Hematopoietic multipotent progenitor cell (in vitro differentiated cells): ENCODE measurements at regions not wholly inside any gene's neighbourhood (a gene's known extent, or its start where the extent isn't known, plus 50 kb on each side); places are given as distances from the start of the nearest gene placed in this dataset.
"Not testable (repeated sequence)": the region's sequence is repeated elsewhere in the genome, so short reads cannot be mapped to it uniquely, and the experiment has no call there.

ENCODE experiments used
- DNase-seq, 3 donors: peaks; one replicate each; pipeline ENCODE4 v3.0.0-alpha.2; 2011 to 2015; ENCODE audit warnings: low read depth in 2 of 3, low spot score in 2 of 3

DNA sequence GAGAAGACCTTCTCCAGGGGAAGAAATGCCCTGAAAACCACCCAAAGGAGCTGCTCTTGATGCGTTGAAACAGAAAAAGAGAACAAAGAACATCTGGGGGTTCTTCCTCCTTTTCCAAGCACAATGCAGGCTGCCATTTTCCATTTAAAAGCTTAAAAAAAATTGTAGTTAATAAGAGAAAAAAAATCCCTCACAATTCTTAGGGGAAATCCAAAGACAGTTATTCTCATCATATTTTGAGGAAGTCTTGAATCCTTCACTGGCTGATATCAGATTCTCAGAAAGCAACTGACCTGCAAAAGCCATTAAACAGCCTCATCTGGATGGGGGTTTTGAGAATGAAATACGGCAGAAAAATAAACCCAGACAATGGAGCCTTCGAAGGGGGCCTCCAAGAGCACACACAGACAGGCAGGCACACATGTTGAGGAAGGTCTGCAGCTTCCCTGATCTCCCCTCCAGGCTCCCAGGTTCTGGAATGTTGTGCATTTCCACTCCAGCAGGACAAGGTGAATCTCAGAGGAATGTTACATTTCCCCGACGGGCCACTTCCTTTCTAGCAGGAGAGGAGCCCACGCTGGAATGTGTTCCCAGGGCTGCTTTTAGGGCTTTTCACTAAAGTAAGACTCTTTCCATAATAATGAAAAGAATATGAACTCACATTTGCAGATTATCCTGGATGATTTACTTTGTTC is 159.4 kb upstream of the S1PR3 start:
- DNase-seq: peak in 2 of 3 donors; percentile 22 to 47

DNA sequence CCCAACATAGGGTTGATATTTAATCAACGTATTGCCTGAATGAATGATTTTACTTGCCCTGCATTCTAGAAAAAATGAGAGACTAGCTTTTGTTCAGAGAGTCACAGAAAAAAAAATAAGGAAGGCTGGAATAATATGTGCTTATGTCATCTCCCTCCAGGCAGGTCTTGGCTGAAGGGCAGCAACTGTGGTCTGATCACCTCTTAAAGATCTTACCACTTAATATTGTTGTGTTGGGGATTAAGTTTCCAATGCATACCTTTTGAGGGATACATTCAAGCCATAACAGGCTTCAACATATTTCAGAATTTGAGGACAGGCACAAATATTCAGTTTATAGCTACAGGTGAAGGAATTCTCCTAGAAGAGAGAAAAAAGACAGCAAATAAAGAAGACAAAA is 157.3 kb upstream of the S1PR3 start:
- no peak for DNase-seq

DNA sequence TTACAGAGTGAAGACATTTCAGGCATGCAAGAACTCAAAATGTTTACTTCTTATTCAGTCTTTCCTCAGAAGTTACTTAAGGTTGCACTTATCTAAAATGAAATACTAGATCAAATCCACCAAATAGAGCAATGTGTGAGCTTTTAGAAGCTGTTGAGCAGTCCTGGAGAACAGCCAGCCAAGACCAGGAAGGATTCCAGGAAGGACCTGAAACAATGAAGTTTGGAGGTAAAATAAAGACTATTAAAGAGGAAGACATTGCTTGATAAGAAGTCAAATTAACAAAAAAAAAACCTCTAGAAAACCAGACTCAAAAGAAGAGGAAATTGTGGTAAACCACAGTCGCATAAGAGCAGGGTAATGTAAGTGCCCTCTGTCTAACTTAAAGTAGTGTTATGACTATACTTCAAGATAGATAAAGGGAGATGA is 156.2 kb upstream of the S1PR3 start:
- DNase-seq: peak; percentile 18 to 88 (median 75)

DNA sequence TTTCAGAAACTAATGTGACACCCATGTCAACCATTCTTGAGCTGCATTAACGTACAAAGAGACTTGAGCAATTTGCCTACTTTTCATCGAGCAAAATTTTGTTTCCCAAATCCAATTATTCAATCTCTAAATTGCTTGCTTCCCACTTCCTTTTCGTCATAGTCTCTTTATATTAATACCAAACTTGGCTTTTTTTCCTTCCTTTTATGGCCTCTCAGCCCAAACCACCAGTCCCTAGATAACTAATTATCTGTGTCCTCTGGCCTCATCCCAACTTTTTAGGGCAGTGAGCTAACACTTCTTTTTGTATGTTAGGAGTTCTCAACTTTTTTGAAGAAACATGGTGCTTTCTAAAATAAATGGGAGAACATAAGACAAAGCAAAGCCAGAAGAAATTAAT is 155.5 kb upstream of the S1PR3 start:
- no peak for DNase-seq

DNA sequence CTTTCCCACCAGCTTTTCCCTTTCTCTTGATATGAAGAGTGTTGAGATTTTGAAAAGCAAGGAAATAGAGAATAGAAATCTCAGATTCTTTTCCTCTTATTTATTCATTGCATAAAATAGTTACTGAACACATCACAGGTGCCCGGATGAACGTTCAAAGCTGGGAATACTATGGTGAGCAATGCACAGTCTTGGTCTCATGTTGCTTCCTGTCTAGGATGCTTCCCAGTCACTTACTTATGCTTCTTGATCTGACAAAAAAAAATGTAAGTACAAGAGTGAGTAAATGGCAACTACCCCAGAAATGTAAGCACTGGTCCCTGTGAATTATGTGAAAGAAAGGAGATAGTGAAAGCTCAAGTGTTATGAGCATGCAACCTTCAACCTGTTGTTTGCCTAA is 153.5 kb upstream of the S1PR3 start:
- DNase-seq: no peak

DNA sequence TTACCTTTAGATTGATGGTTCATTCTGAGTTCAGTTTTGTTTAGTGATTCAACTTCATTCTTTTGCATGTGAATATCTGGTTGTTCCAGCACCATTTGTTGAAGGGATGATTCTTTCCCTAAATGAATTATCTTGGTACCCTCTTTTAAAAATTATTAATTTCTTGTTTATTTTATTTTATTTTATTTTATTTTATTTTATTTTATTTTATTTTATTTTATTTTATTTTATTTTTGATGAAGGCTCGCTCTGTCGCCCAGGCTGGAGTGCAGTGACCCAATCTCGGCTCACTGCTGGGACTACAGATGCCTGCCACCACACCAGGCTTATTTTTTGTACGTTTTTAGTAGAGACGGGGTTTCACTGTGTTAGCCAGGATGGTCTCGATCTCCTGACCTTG is 141.4 kb upstream of the S1PR3 start:
- DNase-seq: not testable (repeated sequence)

DNA sequence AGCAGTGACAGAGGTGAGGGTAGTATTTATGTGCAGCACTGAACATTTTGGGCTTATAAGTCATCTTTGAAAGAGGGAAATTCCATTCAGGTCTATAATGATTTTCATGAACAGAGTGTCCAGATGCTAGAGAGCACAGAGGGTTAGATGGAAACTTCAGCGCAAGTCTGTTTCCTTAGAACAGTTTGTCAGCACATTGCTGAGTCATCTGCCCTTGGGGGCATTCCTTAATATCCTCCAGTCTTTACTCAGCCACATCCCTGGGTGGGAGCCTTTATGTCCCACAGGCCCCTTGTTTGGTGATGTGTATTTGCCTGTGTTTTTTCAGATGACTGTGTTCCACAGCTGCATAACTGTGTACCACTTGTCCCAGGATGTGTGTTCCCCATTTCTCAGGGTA is 138.5 kb upstream of the S1PR3 start:
- peak in 2 of 3 donors; percentile 21 to 49 for DNase-seq

DNA sequence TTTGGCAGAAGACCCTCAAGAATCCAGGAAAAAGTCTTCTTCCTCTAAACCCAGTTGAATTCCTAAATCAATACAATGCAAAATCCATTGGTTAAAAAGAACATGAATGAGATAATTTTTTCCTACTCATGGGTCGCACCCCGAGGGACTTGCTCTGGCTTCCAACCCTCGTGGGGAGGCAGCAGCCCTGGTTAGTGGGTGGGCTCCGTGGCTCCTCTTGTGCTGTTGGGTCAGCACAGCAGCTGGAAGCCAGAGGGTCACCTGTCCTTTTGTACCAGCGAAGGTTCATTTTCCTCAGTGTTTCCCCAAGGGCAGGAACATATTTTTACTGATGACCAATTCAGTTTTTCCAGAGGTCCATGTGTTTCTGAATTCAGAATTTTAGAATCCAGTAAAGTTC is 120.6 kb upstream of the S1PR3 start:
- no peak for DNase-seq

DNA sequence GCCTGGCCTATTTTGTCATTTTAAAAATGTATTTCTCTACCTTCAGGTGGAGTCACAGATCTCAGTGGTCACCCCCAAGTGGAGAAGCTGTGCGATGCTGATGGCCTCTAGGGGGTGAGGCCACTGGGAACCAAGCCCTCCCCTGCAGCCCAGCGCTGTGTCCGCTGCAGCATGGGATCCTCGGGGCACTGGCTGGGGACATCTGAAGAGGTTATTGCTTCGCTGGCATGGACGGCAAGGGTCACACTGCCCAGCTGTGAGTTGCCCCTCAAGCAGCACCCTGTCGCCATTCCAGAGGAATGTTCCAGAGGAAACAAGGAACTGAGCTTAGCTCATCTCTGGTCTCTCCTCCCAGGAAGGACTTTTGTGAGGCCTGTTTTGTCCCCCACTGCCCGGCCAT is 119.6 kb upstream of the S1PR3 start:
- DNase-seq: no peak

DNA sequence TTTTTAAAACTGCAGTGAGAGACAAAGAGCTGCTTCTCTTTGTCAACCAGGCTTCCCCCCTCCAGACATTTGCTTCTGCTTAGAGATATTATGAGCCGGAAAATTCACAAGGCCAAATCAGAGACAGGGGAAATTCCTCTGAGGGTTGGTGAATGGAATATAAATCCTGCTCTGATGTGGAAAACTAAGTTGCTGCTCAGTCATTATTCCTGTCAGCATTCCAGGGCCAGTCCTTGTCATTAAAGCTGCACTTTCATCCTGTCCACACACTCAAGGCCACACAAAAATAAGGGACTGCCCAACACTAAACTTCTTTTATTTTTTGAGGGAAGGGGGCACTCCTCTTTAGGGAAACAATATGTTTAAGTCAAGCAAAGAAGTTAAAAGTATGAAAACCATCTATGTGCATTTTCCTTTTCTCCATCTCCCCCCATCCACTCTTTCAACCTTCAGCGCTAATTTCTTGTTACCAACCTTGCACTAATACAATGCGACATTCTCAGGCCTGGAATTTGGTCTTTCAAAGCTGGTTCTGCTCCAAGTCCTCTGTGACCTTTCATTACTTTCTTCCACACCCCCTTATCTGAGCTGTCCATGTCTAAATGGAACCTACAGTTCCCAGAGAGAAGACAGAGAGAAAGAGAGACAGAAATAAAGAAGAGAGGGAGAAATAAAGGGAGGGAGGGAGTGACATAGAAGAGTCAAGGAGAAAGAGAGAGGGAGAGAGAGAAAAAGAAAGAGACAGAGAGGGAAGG is 118.9 kb upstream of the S1PR3 start:
- DNase-seq: no peak

DNA sequence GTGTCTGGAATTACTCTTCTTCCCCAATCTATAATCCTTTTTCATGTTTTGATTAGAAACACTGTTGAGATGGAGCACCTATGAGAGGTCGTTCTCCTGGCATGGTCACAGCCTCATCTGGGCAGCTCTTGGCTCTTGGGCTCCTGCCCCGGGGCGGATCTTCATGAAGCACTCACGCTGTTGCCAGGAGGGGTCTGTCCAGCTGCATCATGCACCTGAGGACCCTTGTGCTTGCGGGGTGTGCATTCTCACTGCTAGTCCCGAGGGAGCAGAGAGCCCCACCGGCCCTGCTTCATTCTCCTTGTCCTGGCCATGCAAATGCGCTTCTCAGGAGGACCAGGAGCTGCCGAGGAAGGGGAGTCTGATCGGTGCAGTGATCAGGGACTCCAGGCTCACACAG is 117.6 kb upstream of the S1PR3 start:
- DNase-seq: no peak

DNA sequence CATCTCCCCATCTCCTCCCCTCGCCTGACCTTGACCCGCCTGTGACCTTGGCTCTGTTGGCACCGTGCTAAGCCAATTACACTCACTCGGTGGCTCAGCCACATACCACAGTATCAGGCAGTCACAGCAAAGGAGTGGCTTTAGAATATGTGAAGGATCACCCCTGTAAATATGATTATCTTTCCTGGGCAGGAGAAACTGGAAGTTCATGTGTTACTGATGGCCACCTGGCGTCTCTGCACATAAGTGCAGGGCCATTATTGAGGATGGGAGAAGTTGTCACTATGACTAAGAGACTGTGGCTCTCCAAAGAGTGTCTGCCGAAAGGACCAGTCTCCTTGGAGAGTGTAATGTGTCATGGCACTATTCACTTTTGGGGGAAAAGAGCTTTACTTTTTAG is 116.9 kb upstream of the S1PR3 start:
- no peak for DNase-seq

DNA sequence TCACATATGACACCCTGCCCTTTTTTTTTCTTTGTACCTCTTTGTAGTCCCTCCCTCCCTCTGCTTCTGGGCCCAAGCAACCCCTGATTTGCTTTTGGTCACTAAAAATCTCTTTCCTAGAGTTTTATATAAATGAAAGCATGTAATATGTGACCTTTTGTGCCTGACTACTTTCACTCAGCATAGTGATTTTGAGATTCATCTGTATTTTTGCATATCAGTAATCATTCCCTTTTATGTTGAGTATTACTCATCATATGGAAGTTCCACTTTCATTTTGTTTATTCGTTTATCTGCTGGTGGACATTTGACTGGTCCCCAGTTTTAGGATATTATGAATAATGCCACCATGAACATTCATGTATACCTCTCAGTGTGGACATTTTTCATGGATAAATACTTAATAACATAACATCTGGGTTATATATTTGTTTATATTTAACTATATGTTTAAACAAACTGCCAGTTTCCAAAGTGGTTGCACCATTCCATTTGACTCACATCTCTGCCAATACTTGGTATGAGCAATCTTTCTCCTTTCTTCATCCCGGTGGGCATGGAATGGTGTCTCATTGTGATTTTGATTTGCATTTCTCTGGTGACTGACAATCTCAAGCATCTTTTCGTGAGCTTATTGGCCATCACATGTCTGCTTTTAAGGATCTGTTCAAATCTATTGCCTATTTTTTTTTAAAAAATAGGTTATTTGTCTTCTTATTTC is 115.7 kb upstream of the S1PR3 start:
- no peak for DNase-seq

DNA sequence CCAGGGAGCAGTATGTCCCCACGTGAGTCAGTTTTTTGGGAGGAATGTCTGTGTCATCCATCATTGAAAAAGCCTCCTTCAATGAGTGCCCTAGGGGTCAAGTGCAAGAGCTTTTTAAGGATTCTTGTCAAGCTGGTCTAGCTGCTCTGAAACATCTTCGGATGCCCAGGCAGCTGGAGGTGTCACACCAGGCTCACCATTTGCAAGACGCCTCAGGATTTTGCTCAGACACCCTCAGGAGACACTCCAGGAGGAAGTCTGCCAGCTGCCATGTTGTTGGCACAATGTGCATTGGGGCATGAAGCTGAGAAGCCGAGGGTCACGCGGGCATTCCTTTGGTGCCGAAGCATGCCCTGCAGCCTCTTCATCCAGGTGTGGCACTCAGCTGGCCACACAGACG is 111.1 kb upstream of the S1PR3 start:
- DNase-seq: no peak

DNA sequence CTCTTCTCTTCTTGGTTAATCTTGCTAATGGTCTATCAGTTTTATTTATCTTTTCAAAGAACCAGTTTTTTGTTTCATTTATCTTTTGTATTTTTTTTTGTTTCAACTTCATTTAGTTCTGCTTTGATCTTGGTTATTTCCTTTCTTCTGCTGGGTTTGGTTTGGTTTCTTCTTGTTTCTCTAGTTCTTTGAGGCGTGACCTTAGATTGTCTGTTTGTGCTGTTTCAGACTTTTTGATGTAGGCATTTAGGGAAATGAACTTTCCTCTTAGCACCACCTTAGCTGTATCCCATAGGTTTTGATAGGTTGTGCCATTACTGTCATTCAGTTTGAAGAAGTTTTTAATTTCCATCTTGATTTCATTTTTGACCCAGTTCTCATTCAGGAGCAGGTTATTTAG is 107.0 kb upstream of the S1PR3 start:
- DNase-seq: not testable (repeated sequence)

DNA sequence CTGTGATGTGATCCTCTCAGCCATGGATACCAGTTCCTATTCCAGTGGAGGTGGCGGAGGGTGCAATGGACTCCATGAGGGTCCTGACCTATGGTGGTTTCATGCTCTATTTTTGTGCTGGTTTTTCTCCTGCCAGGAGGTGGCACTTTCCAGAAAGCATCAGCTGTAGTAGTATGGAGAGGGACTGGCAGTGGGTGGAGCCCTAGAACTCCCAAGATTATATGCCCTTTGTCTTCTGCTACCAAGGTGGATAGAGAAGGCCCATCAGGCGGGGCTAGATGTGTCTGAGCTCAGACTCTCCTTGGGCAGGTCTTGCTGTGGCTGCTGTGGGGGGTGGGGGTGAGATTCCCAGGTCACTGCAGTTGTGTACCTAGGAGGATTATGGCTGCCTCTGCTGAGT is 104.5 kb upstream of the S1PR3 start:
- DNase-seq: not testable (repeated sequence)

DNA sequence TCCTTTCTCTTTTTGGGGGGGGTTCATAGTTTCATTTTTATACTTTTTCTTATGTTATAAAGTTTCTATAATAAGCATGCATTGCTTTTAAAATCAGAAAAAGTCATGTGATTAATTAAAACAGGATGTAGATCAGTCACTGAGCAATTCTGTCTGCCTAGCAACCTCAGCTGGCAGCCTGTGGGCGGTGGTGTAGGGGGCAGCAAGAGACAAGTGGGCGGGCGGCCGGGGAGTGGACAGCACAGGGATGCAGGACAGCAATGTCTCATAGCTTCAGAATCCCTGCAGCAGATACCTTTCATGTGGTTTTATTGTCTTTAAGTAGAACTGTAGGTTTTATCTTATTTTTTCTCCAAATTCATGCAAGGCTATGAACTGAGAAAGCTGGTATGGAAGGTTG is 101.9 kb upstream of the S1PR3 start:
- no peak for DNase-seq

DNA sequence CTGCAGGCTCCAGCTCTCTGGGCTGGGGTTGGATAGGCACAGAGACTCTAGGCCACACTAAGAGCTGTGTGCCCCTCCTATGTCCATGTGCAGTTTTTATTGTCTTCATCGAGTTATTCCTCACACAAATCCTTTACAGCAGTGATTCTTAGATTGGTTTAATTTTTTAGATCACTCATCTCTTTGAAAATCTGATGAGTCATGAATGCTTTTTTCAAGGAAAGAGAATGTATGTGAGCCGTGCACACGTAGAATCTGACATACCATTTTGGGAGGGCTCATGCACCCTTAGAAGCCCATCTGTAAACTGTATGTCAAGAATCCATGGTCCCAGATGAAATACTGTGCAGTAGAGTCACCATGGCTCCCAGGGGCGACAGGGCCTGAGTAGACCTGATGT is 100.7 kb upstream of the S1PR3 start:
- DNase-seq: no peak

DNA sequence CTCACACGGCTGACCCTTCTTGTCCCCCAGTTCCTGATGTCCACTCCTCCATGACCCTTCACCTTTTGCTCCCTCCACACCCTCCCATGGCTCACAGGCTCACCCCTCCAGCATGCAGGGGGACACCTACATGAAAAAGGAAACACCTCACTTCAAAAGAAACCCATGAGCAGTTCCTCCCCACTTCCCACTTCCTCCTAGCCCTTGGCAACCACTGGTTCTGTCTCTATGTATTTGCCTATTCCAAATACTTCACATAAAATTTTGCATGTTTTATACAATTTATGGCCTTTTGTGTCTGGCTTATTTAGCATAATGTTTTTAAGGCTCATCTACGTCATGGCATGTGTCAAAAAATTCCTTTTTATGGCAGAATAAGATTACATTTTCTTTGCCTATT is 100.2 kb upstream of the S1PR3 start:
- DNase-seq: no peak

DNA sequence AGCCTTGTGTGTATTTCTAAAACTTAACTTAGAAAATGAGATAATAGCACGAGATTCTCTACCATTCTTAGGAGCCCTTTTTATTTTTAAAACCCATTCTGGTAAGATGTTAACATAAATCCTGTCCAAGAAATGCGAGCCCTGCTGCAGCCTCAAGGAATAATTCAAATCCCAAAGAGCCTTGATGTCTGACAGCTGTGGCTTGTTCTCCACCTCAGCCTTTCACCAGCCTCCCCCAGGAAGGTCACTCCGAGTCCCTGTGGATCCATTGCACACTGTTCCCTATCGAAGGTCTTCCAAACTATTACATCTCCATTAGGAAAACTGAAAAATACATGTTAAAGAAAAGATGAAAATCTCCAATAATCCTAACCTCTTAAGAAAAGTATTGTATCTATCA is 98.5 kb upstream of the S1PR3 start:
- no peak for DNase-seq

DNA sequence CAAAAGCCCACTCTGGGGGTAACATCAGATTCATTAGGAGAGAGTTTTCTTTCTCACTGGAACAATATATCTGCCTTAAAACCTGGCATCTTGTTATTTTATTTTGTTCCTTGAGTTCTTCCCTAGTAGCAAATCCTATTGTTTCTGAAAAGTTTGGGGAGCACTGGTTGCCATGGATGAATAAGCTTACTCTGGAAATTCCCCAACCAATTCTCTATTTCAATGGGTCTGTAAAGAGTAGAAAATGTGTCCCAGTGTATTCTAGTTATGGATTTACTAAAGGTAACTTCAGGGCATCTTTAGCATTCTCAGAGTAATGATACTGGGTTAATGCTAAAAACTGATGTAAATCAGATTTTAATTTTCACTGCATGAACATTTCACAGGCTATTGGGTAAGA is 94.2 kb upstream of the S1PR3 start:
- no peak for DNase-seq
